ENCODE measurements at regions not wholly inside any gene's neighbourhood (a gene's known extent, or its start where the extent isn't known, plus 50 kb on each side); places are given as distances from the start of the nearest gene placed in this dataset.

GRCh38 chr5:42013561-42013960 lies 88.5 kb downstream of the FBXO4 start:
- Histone ChIP-seq H3K9ac (ENCODE audit: low read length) (no peak overlapping the region), H2AFZ (ENCODE audit: low read length) (no peak overlapping the region), H3K4me2 (ENCODE audit: low read depth, low read length) (no peak overlapping the region), H3K9me2 (replicated peaks; ENCODE audit: insufficient read depth, low read length) (no peaks in the 10 kb centered on the region), H3K27me3 (replicated peaks; ENCODE audit: insufficient read depth, low read length) (no peaks in the 10 kb centered on the region), H3K9me3 (replicated peaks; ENCODE audit: insufficient read depth, low read length) (no peaks in the 10 kb centered on the region), H3F3A (ENCODE audit: insufficient read depth, low read length) (no peaks in the 10 kb centered on the region), H3K4me1 (ENCODE audit: low read length) (no peaks in the 10 kb centered on the region), H3K4me3 (ENCODE audit: low read length) (no peak overlapping the region), H3K27ac (ENCODE audit: low read length) (no peak overlapping the region), H3K36me3 (replicated peaks; ENCODE audit: insufficient read depth, low read length) (no peaks in the 10 kb centered on the region), H4K20me1 (ENCODE audit: insufficient read depth, low read length) (no peaks in the 10 kb centered on the region), H3K79me2 (ENCODE audit: low read length) (no peaks in the 10 kb centered on the region)
- TF ChIP-seq, protein P1, sequence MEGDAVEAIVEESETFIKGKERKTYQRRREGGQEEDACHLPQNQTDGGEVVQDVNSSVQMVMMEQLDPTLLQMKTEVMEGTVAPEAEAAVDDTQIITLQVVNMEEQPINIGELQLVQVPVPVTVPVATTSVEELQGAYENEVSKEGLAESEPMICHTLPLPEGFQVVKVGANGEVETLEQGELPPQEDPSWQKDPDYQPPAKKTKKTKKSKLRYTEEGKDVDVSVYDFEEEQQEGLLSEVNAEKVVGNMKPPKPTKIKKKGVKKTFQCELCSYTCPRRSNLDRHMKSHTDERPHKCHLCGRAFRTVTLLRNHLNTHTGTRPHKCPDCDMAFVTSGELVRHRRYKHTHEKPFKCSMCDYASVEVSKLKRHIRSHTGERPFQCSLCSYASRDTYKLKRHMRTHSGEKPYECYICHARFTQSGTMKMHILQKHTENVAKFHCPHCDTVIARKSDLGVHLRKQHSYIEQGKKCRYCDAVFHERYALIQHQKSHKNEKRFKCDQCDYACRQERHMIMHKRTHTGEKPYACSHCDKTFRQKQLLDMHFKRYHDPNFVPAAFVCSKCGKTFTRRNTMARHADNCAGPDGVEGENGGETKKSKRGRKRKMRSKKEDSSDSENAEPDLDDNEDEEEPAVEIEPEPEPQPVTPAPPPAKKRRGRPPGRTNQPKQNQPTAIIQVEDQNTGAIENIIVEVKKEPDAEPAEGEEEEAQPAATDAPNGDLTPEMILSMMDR (IDR thresholded peaks at IDR 0.05; ENCODE audit: low read length) = no peak
- TF ChIP-seq EZH2phosphoT487 (IDR thresholded peaks at IDR 0.05; ENCODE audit: low read length) = no peak
- DNase-seq = no peak

- H3K27me3 ChIP-seq (replicated peaks; ENCODE audit: insufficient read depth, low read length) = no peaks in the 10 kb centered on the region
- no peaks in the 10 kb centered on the region for H3F3A ChIP-seq (ENCODE audit: insufficient read depth, low read length)
- no peak overlapping the region for H2AFZ ChIP-seq (ENCODE audit: low read length)
- DNase-seq = no peak
- H3K4me3 ChIP-seq (ENCODE audit: low read length) = no peak overlapping the region
- no peaks in the 10 kb centered on the region for H3K9me2 ChIP-seq (replicated peaks; ENCODE audit: insufficient read depth, low read length)
- no peak overlapping the region for H3K27ac ChIP-seq (ENCODE audit: low read length)
- TF ChIP-seq EZH2 (optimal IDR thresholded peaks at IDR 0.05; ENCODE audit: low read depth, low read length) = no peak
- TF ChIP-seq, protein P1 (IDR thresholded peaks at IDR 0.05; ENCODE audit: low read length) = no peak
- TF ChIP-seq EZH2phosphoT487 (IDR thresholded peaks at IDR 0.05; ENCODE audit: low read length) = no peak
- no peak overlapping the region for H3K4me2 ChIP-seq (ENCODE audit: low read depth, low read length)
- H3K9ac ChIP-seq (ENCODE audit: low read length) = no peak overlapping the region
- no peaks in the 10 kb centered on the region for H3K36me3 ChIP-seq (replicated peaks; ENCODE audit: insufficient read depth, low read length)
- H3K79me2 ChIP-seq (ENCODE audit: low read length) = no peaks in the 10 kb centered on the region
- no peaks in the 10 kb centered on the region for H4K20me1 ChIP-seq (ENCODE audit: insufficient read depth, low read length)
- H3K4me1 ChIP-seq (ENCODE audit: low read length) = no peaks in the 10 kb centered on the region
- no peaks in the 10 kb centered on the region for H3K9me3 ChIP-seq (replicated peaks; ENCODE audit: insufficient read depth, low read length)
These were observed 90.2 kb downstream of the FBXO4 start for GRCh38 chr5:42015254-42015653.

DNA sequence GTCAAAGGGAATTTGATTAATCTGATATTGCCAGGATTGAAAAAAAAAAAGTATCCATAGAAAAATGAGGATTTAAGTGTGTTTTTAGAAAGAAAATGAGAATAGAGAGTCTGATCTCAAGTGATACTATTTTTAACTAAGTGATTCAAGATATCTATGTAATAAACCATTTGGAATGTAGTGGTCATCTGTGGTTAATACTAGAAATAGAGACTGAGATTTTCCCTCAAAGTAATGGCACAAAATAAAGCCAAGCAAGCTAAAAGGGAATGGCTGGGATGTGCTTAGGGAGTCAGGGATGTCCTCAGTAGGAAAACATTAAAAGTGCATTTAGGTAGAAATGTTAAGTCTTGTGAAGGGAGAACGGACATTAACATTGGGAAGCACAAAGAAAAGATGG lies 90.6 kb downstream of the FBXO4 start:
- no peak overlapping the region for H3K9ac ChIP-seq (ENCODE audit: low read length)
- H3F3A ChIP-seq (ENCODE audit: insufficient read depth, low read length) = no peaks in the 10 kb centered on the region
- no peak for DNase-seq
- H3K79me2 ChIP-seq (ENCODE audit: low read length) = no peaks in the 10 kb centered on the region
- H3K36me3 ChIP-seq (replicated peaks; ENCODE audit: insufficient read depth, low read length) = no peaks in the 10 kb centered on the region
- no peaks in the 10 kb centered on the region for H3K9me2 ChIP-seq (replicated peaks; ENCODE audit: insufficient read depth, low read length)
- TF ChIP-seq, protein P1 (IDR thresholded peaks at IDR 0.05; ENCODE audit: low read length) = no peak
- TF ChIP-seq EZH2phosphoT487 (IDR thresholded peaks at IDR 0.05; ENCODE audit: low read length) = no peak
- TF ChIP-seq EZH2 (optimal IDR thresholded peaks at IDR 0.05; ENCODE audit: low read depth, low read length) = no peak
- H3K27me3 ChIP-seq (replicated peaks; ENCODE audit: insufficient read depth, low read length) = no peaks in the 10 kb centered on the region
- H3K4me3 ChIP-seq (ENCODE audit: low read length) = no peak overlapping the region
- no peaks in the 10 kb centered on the region for H3K9me3 ChIP-seq (replicated peaks; ENCODE audit: insufficient read depth, low read length)
- no peak overlapping the region for H2AFZ ChIP-seq (ENCODE audit: low read length)
- H3K4me1 ChIP-seq (ENCODE audit: low read length) = no peaks in the 10 kb centered on the region
- no peak overlapping the region for H3K27ac ChIP-seq (ENCODE audit: low read length)
- no peaks in the 10 kb centered on the region for H4K20me1 ChIP-seq (ENCODE audit: insufficient read depth, low read length)
- H3K4me2 ChIP-seq (ENCODE audit: low read depth, low read length) = no peak overlapping the region
